Nephron progenitor cell (in vitro differentiated cells): ENCODE measurements at regions not wholly inside any gene's neighbourhood (a gene's known extent, or its start where the extent isn't known, plus 50 kb on each side); places are given as distances from the start of the nearest gene placed in this dataset.

Source experiments
- DNase-seq: peaks from one replicate; pipeline ENCODE4 v3.0.0; 2021
- H3K27ac Mint-ChIP-seq: 2 replicates; pipeline ENCODE4 v1.8.0; 2021; ENCODE audit warnings: mild to moderate bottlenecking, moderate library complexity, mixed read lengths
- H3K27me3 Mint-ChIP-seq: 2 replicates; pipeline ENCODE4 v1.8.0; 2021; ENCODE audit warnings: mild to moderate bottlenecking, low read depth, mixed read lengths; ENCODE audit not compliant: poor library complexity
- H3K36me3 Mint-ChIP-seq: 2 replicates; pipeline ENCODE4 v1.8.0; 2021; ENCODE audit warnings: low read depth, mixed read lengths
- H3K4me1 Mint-ChIP-seq: 2 replicates; pipeline ENCODE4 v1.8.0; 2021; ENCODE audit warnings: mixed read lengths
- H3K4me3 Mint-ChIP-seq: 2 replicates; pipeline ENCODE4 v1.8.0; 2021; ENCODE audit warnings: mild to moderate bottlenecking, moderate library complexity, mixed read lengths
- H3K9me3 Mint-ChIP-seq: 2 replicates; pipeline ENCODE4 v1.8.0; 2021; ENCODE audit warnings: mild to moderate bottlenecking, moderate library complexity, mixed read lengths
- CTCF ChIP-seq: fragments of 200-600 bp; sonication (generic); IDR thresholded peaks from 2 replicates; pipeline ENCODE4 v1.5.0; 2021; ENCODE audit warnings: antibody characterized with exemption

- DNase-seq: no peak
- no peaks in the 10 kb centered on the region for H3K27me3 Mint-ChIP-seq
- H3K4me3 Mint-ChIP-seq: no peak overlapping the region
- H3K36me3 Mint-ChIP-seq: no peaks in the 10 kb centered on the region
- H3K27ac Mint-ChIP-seq: no peak overlapping the region
- H3K9me3 Mint-ChIP-seq: no peaks in the 10 kb centered on the region
- no peak for TF ChIP-seq CTCF
- H3K4me1 Mint-ChIP-seq: no peaks in the 10 kb centered on the region
Observed at GRCh38 chr13:85303630-85304029, 495.6 kb downstream of the SLITRK6 start.

GRCh38 chr13:85298387-85298924, 500.8 kb downstream of the SLITRK6 start:
- Mint-ChIP-seq H3K36me3 (no peaks in the 10 kb centered on the region), H3K4me3 (no peak overlapping the region), H3K4me1 (no peaks in the 10 kb centered on the region), H3K27me3 (no peaks in the 10 kb centered on the region), H3K27ac (no peak overlapping the region), H3K9me3 (no peaks in the 10 kb centered on the region)
- TF ChIP-seq CTCF: no peak
- DNase-seq: no peak

- no peak for TF ChIP-seq CTCF
- Mint-ChIP-seq H3K27ac (no peak overlapping the region), H3K4me3 (no peak overlapping the region), H3K9me3 (no peaks in the 10 kb centered on the region), H3K4me1 (no peaks in the 10 kb centered on the region), H3K27me3 (no peaks in the 10 kb centered on the region), H3K36me3 (no peaks in the 10 kb centered on the region)
- no peak for DNase-seq
Observed at GRCh38 chr13:85288698-85289097, 510.5 kb downstream of the SLITRK6 start.

GRCh38 chr13:85287528-85287927, 511.7 kb downstream of the SLITRK6 start:
- Mint-ChIP-seq H3K4me1 (no peaks in the 10 kb centered on the region), H3K27me3 (peaks cover 6% of the 10 kb centered on the region), H3K27ac (no peak overlapping the region), H3K36me3 (no peaks in the 10 kb centered on the region), H3K4me3 (no peak overlapping the region), H3K9me3 (no peaks in the 10 kb centered on the region)
- DNase-seq: no peak
- TF ChIP-seq CTCF: no peak

- H3K27me3 Mint-ChIP-seq: peaks cover 6% of the 10 kb centered on the region
- no peak for DNase-seq
- H3K4me1 Mint-ChIP-seq: no peaks in the 10 kb centered on the region
- no peaks in the 10 kb centered on the region for H3K9me3 Mint-ChIP-seq
- no peak for TF ChIP-seq CTCF
- H3K36me3 Mint-ChIP-seq: no peaks in the 10 kb centered on the region
- H3K27ac Mint-ChIP-seq: no peak overlapping the region
- H3K4me3 Mint-ChIP-seq: no peak overlapping the region
Observed at GRCh38 chr13:85286081-85286480, 513.1 kb downstream of the SLITRK6 start.

- H3K4me1 Mint-ChIP-seq: no peaks in the 10 kb centered on the region
- H3K27me3 Mint-ChIP-seq: peaks cover 6% of the 10 kb centered on the region
- H3K4me3 Mint-ChIP-seq: no peak overlapping the region
- no peak for DNase-seq
- TF ChIP-seq CTCF: no peak
- no peak overlapping the region for H3K27ac Mint-ChIP-seq
- no peaks in the 10 kb centered on the region for H3K9me3 Mint-ChIP-seq
- no peaks in the 10 kb centered on the region for H3K36me3 Mint-ChIP-seq
Observed at GRCh38 chr13:85284349-85284748, 514.9 kb downstream of the SLITRK6 start.
